Gastrocnemius medialis (tissue), 4 donors: ENCODE measurements at regions not wholly inside any gene's neighbourhood (a gene's known extent, or its start where the extent isn't known, plus 50 kb on each side); places are given as distances from the start of the nearest gene placed in this dataset.

Experiments used
- POLR2A ChIP-seq, 2 donors: fragments of 450-650 bp; IDR thresholded peaks; one replicate each; pipeline ENCODE4 v1.6.1; 2017; ENCODE audit warnings: antibody characterized with exemption in 2 of 2, mild to moderate bottlenecking in 2 of 2, moderate library complexity in 2 of 2
- TF ChIP-seq, protein P1 (sequence below), 5 experiments: fragments of 450-650 bp in 3 of 5; fragments of 200-600 bp in 2 of 5; sonication (generic) in 2 of 5; IDR thresholded peaks in 4 of 5; conservative IDR thresholded peaks in 1 of 5; 1 replicate in 4 of 5; 2 replicates in 1 of 5; pipeline ENCODE4 v1.5.1; 2016 to 2019; ENCODE audit warnings: antibody characterized with exemption in 5 of 5, mild to moderate bottlenecking in 3 of 5, moderate library complexity in 3 of 5

DNA sequence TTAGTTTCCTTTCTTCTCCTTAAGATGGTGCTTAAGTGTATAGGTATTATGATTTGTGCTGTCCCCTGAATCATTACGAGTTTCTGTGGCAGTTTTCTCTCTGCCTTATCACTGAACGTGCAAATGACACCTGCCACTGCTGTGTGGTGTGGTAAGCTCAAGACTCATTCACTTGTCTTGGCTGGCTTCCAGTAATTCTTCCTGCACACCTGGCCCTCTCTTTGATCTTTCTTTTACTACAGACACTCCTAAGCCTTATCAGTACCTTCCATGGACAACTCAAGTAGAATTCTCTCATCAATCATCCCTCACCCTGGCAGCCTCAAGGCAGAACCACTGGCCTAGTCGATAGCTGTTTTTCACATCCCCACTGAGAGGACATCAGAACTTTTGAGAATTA, 82.6 kb upstream of the ADAMTS19 start:
- TF ChIP-seq, protein P1, sequence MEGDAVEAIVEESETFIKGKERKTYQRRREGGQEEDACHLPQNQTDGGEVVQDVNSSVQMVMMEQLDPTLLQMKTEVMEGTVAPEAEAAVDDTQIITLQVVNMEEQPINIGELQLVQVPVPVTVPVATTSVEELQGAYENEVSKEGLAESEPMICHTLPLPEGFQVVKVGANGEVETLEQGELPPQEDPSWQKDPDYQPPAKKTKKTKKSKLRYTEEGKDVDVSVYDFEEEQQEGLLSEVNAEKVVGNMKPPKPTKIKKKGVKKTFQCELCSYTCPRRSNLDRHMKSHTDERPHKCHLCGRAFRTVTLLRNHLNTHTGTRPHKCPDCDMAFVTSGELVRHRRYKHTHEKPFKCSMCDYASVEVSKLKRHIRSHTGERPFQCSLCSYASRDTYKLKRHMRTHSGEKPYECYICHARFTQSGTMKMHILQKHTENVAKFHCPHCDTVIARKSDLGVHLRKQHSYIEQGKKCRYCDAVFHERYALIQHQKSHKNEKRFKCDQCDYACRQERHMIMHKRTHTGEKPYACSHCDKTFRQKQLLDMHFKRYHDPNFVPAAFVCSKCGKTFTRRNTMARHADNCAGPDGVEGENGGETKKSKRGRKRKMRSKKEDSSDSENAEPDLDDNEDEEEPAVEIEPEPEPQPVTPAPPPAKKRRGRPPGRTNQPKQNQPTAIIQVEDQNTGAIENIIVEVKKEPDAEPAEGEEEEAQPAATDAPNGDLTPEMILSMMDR (IDR thresholded peaks at IDR 0.05 in 4 of 5, conservative IDR thresholded peaks at IDR 0.05 in 1 of 5) = no peak
- no peak for TF ChIP-seq POLR2A (IDR thresholded peaks at IDR 0.05)
